ENCODE measurements at regions not wholly inside any gene's neighbourhood (a gene's known extent, or its start where the extent isn't known, plus 50 kb on each side); places are given as distances from the start of the nearest gene placed in this dataset.
"Not testable (repeated sequence)": the region's sequence is repeated elsewhere in the genome, so short reads cannot be mapped to it uniquely, and the experiment has no call there.

DNA sequence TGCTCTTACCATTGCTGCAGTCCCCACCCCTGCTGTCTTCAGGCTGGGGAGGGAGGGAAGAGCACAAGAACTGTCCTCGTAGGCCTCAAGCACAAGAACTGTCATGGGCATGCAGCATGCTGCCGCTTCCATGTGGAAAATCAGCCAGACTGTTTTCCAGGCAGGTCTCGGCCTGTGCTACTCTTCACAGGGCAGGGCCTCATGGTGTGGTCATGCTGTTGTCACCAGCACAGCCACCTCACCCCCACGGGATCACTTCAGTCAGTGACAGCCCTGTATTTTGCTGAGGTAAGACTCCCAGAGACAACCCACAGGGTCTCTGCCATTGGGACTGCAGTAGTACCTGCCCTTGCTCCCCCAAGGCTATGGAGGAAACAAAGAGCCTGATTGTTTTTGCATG lies 205.3 kb downstream of the NAP1L3 start:
- Mint-ChIP-seq H3K27me3 (no peaks in the 10 kb centered on the region), H3K27ac (no peak overlapping the region), H3K4me1 (no peaks in the 10 kb centered on the region), H3K4me3 (no peak overlapping the region), H3K9me3 (no peaks in the 10 kb centered on the region), H3K36me3 (no peaks in the 10 kb centered on the region)
- no peak for DNase-seq
- no peak for ATAC-seq (replicated peaks)

- H3K36me3 Mint-ChIP-seq, result no peaks in the 10 kb centered on the region
- no peak overlapping the region for H3K27ac Mint-ChIP-seq
- ATAC-seq (replicated peaks), result no peak
- H3K4me1 Mint-ChIP-seq, result no peaks in the 10 kb centered on the region
- H3K27me3 Mint-ChIP-seq, result no peaks in the 10 kb centered on the region
- H3K9me3 Mint-ChIP-seq, result no peaks in the 10 kb centered on the region
- no peak for DNase-seq
- H3K4me3 Mint-ChIP-seq, result no peak overlapping the region
Measured at GRCh38 chrX:93466383-93466782, 207.0 kb downstream of the NAP1L3 start.

DNA sequence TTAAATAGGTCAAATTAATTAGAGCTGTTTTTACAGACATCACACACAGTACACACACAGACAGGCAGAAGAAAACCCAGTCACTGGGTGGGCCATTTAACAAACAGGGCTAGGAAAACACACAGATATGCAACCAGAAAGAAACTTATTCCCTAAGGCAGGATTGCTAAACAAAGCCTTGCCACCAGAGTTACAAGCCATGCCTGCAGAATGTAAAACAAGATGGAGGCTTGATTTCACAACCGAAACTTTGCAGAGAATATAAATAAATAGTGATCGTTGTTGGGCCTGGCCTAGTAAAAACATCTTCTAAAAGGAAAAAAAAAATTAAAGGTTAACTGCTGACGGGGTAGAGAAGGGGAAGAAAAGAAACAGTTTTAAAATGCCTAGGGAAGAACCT lies 212.3 kb downstream of the NAP1L3 start:
- no peak overlapping the region for H3K4me3 Mint-ChIP-seq
- no peak for DNase-seq
- no peak overlapping the region for H3K27ac Mint-ChIP-seq
- no peaks in the 10 kb centered on the region for H3K4me1 Mint-ChIP-seq
- no peak for ATAC-seq (replicated peaks)
- H3K27me3 Mint-ChIP-seq, result no peaks in the 10 kb centered on the region
- H3K9me3 Mint-ChIP-seq, result no peaks in the 10 kb centered on the region
- no peaks in the 10 kb centered on the region for H3K36me3 Mint-ChIP-seq

- DNase-seq, result no peak
- Mint-ChIP-seq H3K36me3 (no peaks in the 10 kb centered on the region), H3K4me1 (no peaks in the 10 kb centered on the region), H3K9me3 (peaks cover 0 to 7% of the 10 kb centered on the region in 2 donors), H3K4me3 (no peak overlapping the region), H3K27me3 (no peaks in the 10 kb centered on the region), H3K27ac (no peak overlapping the region)
- ATAC-seq (replicated peaks), result no peak
Measured at GRCh38 chrX:93454509-93454908, 218.9 kb downstream of the NAP1L3 start.

GRCh38 chrX:93434721-93435120 lies 238.7 kb downstream of the NAP1L3 start:
- not testable (repeated sequence) for ATAC-seq (replicated peaks); H3K9me3 Mint-ChIP-seq; DNase-seq; H3K4me3 Mint-ChIP-seq; H3K4me1 Mint-ChIP-seq; H3K27me3 Mint-ChIP-seq; H3K27ac Mint-ChIP-seq; H3K36me3 Mint-ChIP-seq

DNA sequence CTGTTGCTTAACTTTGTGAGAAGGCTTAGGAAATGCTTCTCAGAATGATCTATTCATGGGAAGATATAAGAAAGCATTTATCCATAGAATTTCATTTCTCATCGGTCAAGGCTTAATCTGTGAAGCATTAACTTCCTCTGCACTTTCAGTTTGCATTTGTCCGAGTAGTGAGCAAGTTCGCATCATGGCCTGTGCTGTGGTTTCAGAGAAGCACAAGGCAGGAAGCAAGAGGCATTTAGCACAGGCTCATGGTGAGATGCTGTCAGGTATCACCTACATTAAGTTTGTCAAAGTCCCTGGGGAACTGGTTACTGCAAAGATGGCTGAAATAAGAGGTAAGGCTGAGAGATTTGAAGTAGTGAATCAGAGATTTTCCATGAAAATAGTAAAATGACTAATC lies 244.9 kb downstream of the NAP1L3 start:
- H3K9me3 Mint-ChIP-seq, result no peaks in the 10 kb centered on the region
- H3K27ac Mint-ChIP-seq, result no peak overlapping the region
- no peaks in the 10 kb centered on the region for H3K36me3 Mint-ChIP-seq
- no peaks in the 10 kb centered on the region for H3K27me3 Mint-ChIP-seq
- H3K4me3 Mint-ChIP-seq, result no peak overlapping the region
- no peaks in the 10 kb centered on the region for H3K4me1 Mint-ChIP-seq
- ATAC-seq (replicated peaks) (no peak), DNase-seq (no peak)

GRCh38 chrX:93422693-93423092 lies 250.7 kb downstream of the NAP1L3 start:
- ATAC-seq (replicated peaks), result peak in 1 of 2 donors; percentile 50
- Mint-ChIP-seq H3K27me3 (no peaks in the 10 kb centered on the region), H3K27ac (no peak overlapping the region), H3K36me3 (no peaks in the 10 kb centered on the region), H3K4me3 (no peak overlapping the region), H3K9me3 (no peaks in the 10 kb centered on the region), H3K4me1 (no peaks in the 10 kb centered on the region)
- no peak for DNase-seq

GRCh38 chrX:93420525-93421082 lies 252.8 kb downstream of the NAP1L3 start:
- H3K27ac Mint-ChIP-seq, result no peak overlapping the region
- no peaks in the 10 kb centered on the region for H3K36me3 Mint-ChIP-seq
- no peaks in the 10 kb centered on the region for H3K4me1 Mint-ChIP-seq
- H3K4me3 Mint-ChIP-seq, result no peak overlapping the region
- H3K9me3 Mint-ChIP-seq, result peaks cover 0 to 2% of the 10 kb centered on the region in 2 donors
- no peaks in the 10 kb centered on the region for H3K27me3 Mint-ChIP-seq
- DNase-seq (no peak), ATAC-seq (replicated peaks) (no peak)

DNA sequence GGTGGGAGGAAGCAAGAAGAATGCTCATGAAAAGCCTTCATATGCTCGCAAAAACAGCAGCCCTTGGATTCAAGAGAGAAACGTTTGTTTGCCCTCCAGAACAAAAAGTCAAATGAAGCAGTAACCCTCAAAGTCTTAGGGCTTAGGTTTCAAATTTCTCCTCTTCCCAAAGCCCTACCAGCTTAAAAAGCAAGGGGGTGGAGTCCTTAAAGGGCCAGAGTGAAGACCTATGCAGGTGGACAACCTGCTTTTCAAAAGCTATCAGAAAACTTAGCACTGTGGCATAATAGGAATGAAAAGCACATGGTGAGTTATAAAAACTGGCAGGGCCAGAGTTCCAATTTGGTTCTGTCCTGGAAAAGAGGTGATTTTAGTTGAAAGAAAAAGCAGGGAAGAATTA lies 253.3 kb downstream of the NAP1L3 start:
- DNase-seq, result no peak
- H3K4me3 Mint-ChIP-seq, result no peak overlapping the region
- H3K27me3 Mint-ChIP-seq, result no peaks in the 10 kb centered on the region
- no peaks in the 10 kb centered on the region for H3K36me3 Mint-ChIP-seq
- ATAC-seq (replicated peaks), result no peak
- H3K4me1 Mint-ChIP-seq, result no peaks in the 10 kb centered on the region
- H3K27ac Mint-ChIP-seq, result no peak overlapping the region
- H3K9me3 Mint-ChIP-seq, result peaks cover 0 to 2% of the 10 kb centered on the region in 2 donors

DNA sequence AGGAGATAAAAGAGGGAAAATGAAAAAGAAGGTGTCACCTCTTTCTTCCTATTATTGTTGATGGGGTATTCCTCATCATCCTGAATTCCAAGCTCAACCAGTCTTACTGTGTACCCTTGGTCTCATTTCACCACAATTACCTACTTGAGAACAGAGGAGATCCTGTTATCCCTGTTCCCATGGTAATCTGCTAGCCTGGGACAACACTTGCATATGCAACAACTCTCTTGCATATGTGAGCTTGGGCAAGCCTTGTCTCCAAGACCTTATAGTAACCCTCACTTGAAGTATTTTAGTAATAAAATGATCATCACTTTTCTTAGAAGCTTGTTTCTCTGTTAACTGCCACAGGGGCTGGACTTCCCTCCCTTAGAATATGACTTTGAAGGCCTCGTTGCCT lies 253.7 kb downstream of the NAP1L3 start:
- Mint-ChIP-seq H3K4me3 (no peak overlapping the region), H3K27me3 (no peaks in the 10 kb centered on the region), H3K4me1 (no peaks in the 10 kb centered on the region), H3K27ac (no peak overlapping the region), H3K9me3 (peaks cover 0 to 2% of the 10 kb centered on the region in 2 donors), H3K36me3 (no peaks in the 10 kb centered on the region)
- ATAC-seq (replicated peaks) (no peak), DNase-seq (no peak)

GRCh38 chrX:93404121-93404520 lies 269.3 kb downstream of the NAP1L3 start:
- Mint-ChIP-seq H3K36me3 (no peaks in the 10 kb centered on the region), H3K27me3 (no peaks in the 10 kb centered on the region), H3K4me1 (no peaks in the 10 kb centered on the region), H3K9me3 (peaks cover 7 to 17% of the 10 kb centered on the region in 2 donors), H3K4me3 (no peak overlapping the region), H3K27ac (no peak overlapping the region)
- ATAC-seq (replicated peaks), result no peak
- DNase-seq, result no peak

DNA sequence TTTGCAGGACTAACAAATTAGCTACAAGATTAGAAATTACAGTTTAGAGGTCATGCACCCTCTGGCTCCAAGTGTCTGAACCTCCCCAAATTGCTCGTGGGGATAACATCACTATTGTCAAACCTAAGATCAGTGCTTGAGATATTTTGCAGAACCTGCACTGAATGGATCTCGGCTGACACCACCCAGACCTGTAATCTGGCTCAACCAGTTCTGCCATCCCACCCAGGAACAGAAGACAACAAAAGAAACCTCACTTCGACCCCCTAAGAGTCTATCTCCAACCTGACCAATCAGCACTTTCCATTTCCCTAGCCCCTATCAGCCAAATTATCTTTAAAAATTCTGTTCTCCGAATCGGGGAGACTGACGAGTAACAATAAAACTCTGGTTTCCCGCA lies 318.7 kb downstream of the NAP1L3 start:
- DNase-seq, result no peak
- Mint-ChIP-seq H3K4me1 (no peaks in the 10 kb centered on the region), H3K36me3 (no peaks in the 10 kb centered on the region), H3K27ac (no peak overlapping the region), H3K4me3 (no peak overlapping the region), H3K9me3 (no peaks in the 10 kb centered on the region), H3K27me3 (no peaks in the 10 kb centered on the region)
- ATAC-seq (replicated peaks), result no peak

DNA sequence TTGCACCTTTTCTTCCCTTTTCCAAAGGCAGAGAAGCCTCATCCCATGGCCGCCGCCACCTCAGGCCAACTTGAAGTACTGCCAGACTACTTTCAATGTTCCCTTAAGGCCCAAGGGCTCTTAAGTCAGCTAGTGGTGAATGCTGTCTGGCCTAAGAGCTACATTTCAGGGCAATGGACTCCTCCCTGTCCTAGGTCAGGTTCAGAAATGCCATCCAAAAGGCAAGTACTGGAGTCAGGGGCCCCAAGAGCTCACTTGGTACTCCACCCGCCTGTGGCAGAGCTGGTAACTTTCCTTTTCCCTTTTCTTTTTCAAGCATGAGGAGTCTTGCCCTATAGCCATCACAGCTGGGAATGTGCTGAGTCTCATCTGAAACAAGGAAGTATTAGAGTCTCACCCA lies 327.1 kb downstream of the NAP1L3 start:
- H3K27ac Mint-ChIP-seq, result no peak overlapping the region
- no peak for ATAC-seq (replicated peaks)
- no peaks in the 10 kb centered on the region for H3K27me3 Mint-ChIP-seq
- no peak overlapping the region for H3K4me3 Mint-ChIP-seq
- H3K9me3 Mint-ChIP-seq, result peaks cover 1 to 7% of the 10 kb centered on the region in 2 donors
- H3K36me3 Mint-ChIP-seq, result no peaks in the 10 kb centered on the region
- H3K4me1 Mint-ChIP-seq, result no peaks in the 10 kb centered on the region
- DNase-seq, result no peak

DNA sequence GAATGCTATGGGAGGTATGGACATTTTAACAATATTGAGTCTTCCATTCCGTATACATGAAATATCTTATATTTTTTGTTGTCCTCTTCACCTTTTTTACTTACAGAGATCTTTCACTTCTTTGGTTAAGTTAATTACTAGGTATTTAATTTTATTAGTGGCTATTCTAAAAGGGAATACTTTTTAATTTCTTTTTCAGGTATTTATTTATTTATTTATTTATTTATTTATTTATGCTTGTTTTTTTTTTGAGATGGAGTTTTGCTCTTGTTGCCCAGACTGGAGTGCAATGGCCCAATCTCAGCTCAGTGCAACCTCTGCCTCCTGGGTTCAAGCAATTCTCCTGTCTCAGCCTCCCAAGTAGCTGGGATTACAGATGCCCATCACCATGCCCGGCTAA lies 329.1 kb downstream of the NAP1L3 start:
- H3K4me1 Mint-ChIP-seq; H3K9me3 Mint-ChIP-seq; ATAC-seq (replicated peaks); H3K27ac Mint-ChIP-seq; DNase-seq; H3K27me3 Mint-ChIP-seq; H3K36me3 Mint-ChIP-seq; H3K4me3 Mint-ChIP-seq: not testable (repeated sequence)

DNA sequence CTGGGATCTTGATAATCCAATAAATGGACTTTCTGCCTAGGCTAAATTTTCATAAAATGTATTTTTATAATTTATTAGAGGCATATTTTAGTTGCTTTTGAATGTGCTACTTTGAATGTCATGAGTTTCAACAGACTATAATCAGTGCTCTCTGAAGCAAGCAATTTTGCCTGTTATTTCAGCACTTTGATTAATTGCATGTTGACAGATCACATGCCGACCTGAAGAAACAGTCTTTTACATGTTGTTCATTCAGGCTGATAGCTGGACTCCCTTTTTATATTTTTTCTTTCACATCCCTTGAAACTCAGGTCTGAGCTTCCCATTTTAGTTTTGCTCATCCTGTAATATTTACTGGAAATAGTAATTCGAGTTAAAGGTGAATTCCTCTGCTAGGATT lies 341.0 kb downstream of the NAP1L3 start:
- Mint-ChIP-seq H3K36me3 (no peaks in the 10 kb centered on the region), H3K4me1 (no peaks in the 10 kb centered on the region), H3K4me3 (no peak overlapping the region), H3K27me3 (no peaks in the 10 kb centered on the region), H3K9me3 (peaks cover 0 to 4% of the 10 kb centered on the region in 2 donors), H3K27ac (no peak overlapping the region)
- no peak for ATAC-seq (replicated peaks)
- no peak for DNase-seq

- peaks cover 0 to 3% of the 10 kb centered on the region in 2 donors for H3K9me3 Mint-ChIP-seq
- no peaks in the 10 kb centered on the region for H3K36me3 Mint-ChIP-seq
- DNase-seq (no peak), ATAC-seq (replicated peaks) (no peak)
- no peak overlapping the region for H3K4me3 Mint-ChIP-seq
- no peak overlapping the region for H3K27ac Mint-ChIP-seq
- H3K27me3 Mint-ChIP-seq, result no peaks in the 10 kb centered on the region
- H3K4me1 Mint-ChIP-seq, result no peaks in the 10 kb centered on the region
Measured at GRCh38 chrX:93322110-93322509, 351.3 kb downstream of the NAP1L3 start.
